HTR-8/SVneo (cell line): ENCODE measurements at regions not wholly inside any gene's neighbourhood (a gene's known extent, or its start where the extent isn't known, plus 50 kb on each side); places are given as distances from the start of the nearest gene placed in this dataset.
A peak's percentile ranks its signal among the peaks of the same experiment; 100 is the strongest.

ENCODE experiments used
- DNase-seq: peaks from one replicate; pipeline ENCODE4 v3.0.0; 2011; ENCODE audit warnings: low spot score, mixed read lengths; ENCODE audit not compliant: insufficient read length
- FAIRE-seq: peaks from 2 replicates; lab custom pipeline; 2011; peaks lifted over from hg19 to GRCh38; lab: Jason Lieb, UNC

DNA sequence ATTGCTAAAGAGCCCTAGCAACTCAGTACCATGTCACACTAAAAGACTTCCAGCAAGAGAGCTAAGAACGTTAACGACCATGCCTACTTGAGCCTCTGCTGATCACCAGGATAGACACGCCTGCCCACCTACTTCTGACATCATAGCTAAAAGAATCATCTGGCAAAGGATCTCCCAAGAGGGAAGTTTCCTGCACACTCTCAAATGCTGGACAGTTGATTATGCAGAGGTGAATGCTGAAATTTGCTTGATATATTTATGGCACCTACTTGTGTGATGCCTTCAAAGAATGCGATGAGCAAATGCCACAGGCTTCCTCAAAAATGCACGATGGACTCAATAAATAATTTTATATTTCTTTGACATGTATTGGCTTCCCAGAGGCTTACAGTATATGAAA lies 113.6 kb downstream of the GALC start:
- FAIRE-seq (no peak), DNase-seq (no peak)

DNA sequence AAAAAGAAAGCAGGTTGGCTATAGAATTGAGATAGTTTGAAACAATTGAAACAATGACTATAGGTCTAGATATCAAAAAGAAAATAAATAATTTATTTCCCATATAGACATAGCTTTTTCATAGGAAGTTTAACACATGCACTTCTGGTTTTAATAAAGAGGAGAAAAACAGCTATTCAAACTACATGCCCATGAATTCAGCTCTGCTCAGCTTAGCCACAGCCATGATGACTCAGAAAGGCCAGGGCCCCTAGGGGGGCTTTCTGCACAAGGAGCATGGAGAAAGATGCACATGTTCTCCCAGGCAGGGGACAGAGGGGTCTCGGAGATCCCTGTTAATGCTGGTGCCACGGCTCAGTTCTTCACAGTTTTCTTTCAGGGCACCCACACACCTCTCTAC lies 114.0 kb downstream of the GALC start:
- FAIRE-seq, result no peak
- DNase-seq, result no peak

DNA sequence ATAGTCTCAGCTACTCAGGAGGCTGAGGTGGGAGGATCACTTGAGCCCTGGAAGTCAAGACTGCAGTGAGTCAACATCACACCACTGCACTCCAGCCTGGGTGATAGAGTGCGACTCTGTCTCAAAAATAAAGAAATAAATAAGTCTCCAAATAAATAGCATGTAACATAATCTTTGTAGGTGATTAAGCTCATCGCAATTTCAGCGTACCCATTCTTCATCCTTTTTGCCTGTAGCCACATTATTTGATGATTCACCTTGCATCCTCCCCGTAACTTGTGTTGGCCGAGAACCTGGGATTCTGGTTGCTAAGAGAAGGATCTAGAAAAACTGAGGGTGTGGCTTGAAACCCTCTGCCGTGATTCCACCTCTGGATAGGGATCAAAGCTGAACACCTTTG lies 115.1 kb downstream of the GALC start:
- FAIRE-seq (no peak), DNase-seq (no peak)

DNA sequence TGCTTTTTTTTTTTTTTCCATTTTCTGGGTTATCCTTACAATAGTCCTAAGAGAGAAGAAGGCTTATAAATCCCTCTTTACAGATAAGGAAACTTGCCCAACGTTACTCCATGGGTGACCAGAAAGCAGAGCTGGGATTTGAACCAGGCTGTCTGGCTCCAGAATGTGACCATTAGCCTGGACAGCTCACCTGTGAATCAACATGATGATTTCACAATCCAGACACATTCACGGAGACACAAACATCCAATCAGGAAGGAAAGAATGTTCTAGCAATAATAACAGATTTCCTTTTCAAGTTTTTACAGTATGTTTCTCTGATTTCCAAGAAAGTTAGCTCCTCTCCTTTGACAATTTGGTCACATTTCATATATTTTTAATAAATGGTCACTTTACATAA lies 118.3 kb downstream of the GALC start:
- DNase-seq (no peak), FAIRE-seq (no peak)

DNA sequence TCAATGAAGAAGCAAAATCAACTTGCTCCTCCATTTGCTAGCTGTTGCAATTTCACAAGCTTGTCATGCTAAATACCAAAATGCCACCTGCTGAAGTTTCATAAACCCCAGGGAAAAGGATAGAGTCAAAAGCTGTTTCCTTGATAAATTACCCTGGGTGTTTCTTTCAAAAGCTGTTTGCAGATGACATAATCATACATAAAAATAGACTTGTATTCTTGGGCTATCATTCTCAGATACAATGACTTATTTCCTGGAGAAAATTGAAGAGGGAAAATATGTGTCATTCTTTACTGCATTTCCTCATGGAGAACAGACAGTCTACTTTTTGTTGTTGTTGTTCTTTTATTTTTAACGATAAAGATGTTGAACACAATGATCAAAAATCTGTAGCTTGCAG lies 119.2 kb downstream of the GALC start:
- FAIRE-seq (no peak), DNase-seq (no peak)

DNA sequence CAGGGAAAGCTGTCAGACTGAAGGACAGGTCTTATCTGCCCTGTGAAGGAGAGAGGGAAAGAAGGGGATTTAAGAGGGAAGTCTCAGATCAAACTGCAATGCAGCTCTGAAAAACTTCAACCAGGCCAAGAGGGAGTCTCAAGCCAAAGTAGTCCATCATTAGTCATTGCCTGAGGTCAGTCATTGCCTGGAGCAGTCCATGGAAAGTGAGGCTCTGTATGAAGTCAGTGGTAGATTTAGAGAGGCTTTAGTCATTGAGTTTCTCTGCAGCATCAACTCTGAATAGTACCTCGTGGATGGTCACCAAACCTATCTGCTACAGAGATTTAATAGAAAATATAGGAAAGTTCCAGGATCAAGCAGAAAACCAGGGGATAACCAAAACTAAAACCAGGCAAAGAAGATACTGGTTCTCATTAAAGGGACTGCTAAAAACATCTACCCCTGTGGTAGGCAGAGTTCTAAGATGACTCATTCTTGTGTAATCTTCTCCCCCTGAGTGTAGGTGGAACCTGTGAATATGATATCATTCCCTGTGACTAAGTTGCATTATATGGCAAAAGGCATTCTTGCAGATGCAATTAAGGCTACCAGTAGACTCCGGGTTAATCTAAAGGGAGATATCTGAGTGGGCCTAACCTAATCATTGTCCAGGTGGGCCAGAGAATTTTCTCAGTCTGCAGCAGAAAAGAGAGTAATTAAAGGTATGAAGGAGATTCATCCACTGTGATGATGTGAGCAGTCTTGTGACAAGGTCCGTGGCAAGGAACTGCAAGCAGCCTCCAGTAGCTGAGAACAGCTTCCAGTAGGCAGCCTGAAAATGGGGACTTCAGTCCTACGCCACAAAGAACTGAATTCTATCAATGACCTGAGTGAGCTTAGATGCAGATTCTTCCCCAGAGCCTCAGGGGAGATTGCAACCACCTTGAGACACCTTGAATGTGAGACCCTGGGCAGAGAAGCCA lies 123.1 kb downstream of the GALC start:
- no peak for FAIRE-seq

DNA sequence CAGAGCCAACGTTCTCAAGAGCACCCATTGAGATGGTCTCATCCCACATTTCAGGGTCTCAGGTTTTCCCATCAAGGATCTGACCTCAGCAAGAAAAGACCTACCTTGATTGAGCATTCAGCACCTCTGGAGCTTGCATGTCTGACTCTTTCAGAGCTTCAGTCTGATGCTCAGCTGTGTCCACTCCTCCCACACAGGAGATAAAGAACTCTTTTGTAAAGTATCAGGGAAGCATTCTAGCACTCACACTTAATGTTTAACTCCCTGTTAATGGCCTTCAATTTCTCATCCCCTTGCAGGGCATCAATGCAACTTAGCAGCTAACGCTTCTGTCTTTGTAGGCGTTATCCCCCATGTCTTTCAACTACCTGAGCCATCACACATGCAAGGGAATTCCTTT lies 124.1 kb downstream of the GALC start:
- DNase-seq (no peak), FAIRE-seq (no peak)

More for the DNA sequence above, 123.1 kb downstream of the GALC start:
- peak; percentile 15 for DNase-seq

DNA sequence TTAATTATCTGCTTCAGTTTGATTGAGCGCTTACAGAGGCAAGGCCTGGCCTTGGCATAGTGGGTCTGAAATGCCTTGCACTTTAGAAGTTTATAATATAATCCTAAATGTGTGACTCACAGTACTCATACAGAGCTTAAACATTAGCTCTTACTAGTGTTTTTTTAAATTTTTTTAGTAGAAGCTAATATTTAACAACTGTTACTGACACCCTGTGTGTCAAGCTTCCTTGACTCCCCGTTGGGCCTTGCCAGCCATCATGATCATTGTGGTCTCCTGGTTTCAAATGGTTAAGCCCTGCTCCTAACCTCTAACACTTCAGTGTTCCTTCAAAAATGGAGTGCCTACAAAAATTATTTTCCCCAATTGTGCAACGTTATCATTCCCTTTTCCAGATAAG lies 126.9 kb downstream of the GALC start:
- FAIRE-seq (no peak), DNase-seq (no peak)

DNA sequence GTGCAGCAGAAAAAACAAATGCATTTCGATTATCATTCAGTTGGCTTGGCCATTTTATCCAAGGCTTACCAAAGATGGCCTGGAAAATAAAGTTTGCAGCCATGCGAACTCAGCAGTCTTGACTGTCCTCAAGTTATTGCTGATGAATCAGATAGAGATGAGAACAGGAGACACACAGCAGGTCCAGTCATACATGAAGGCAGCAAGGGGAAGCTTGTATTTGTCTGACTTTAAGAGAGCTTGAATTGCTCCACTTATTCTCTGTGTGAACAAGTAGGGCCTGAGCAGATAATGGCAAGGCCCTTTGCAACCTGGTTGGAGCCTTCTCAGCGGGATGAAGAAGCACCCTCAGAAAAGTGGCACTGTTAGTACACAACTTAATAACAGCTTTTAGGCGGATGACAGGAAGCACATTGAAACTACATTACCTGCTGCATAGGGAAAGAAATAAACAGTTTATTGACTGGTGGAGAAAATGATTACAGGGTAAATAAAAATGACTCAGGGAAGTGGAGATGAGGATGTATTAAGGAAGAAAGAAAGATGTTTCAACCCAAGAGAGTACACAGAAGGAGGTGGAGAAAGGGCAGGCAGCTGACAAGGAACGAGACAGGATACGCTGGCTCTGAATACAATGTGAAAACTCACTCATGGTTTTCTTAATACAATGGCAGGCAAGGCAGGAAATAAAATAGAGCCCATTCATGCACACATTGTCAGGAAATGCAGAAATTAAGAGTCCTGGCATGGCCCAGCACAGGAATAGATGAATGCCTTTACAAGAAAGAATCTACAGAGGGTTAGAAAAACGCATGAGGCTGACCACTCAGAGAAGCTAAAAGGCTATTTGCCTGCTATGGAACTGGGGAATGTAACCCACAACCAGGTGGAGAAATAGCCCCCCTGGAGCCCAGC lies 128.4 kb downstream of the GALC start:
- FAIRE-seq (no peak), DNase-seq (no peak)

DNA sequence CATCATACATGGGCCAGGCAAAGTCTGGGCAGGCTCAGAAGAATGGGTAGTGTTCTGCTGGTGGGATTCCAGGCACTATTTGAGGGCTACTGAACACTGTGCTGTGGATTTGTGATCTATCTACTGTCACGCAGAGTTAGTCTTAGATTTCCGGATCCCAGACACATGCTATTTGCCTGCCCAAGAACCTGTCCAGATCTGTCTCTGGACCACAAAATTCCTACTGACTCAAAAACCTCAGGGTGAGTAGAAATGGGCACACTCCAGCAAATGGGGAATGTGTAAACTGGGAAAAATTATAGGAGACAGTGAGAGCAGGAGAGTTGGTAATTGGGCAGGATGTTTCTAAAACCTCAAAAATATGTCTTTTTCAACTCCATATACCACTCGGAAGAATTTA lies 129.9 kb downstream of the GALC start:
- FAIRE-seq (no peak), DNase-seq (no peak)

DNA sequence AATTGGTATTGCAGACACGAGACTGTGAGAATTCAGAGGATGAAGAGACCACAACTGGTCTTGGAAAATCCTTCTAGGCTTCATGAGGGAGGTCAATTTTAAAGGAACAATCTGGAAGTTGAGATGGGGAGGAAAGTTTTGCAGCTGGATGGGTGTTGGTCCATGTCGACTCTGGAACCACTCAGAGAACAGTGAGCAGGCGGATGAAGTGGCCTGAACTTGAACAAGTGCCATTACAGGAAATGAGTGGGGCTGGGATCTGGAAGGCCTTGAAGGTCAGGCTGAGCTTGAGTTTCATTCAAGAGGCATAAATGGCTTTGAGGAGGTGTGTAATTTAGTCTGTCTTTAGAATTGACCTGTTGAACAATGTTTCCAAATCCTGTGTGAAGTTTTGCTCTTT lies 140.9 kb downstream of the GALC start:
- FAIRE-seq, result no peak

DNA sequence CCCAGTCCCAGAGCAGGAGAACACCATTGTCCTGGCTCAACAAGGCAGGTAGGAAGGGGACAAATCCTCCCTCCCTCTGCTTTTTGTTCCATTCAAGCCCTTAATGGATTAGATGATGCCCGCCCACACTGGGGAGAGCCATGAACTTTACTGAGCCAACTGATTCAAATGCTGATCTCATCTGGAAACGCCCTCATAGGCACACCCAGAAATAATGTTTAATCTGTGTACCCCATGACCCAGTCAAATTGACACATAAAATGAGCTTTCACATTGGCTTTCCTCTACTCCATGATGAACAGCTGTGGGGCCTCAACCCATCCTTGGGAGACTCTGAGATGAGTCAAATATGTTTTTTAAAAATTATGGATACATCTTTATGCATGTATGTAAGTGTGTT lies 141.8 kb downstream of the GALC start:
- no peak for FAIRE-seq
- no peak for DNase-seq

More for the DNA sequence above, 140.9 kb downstream of the GALC start:
- no peak for DNase-seq

DNA sequence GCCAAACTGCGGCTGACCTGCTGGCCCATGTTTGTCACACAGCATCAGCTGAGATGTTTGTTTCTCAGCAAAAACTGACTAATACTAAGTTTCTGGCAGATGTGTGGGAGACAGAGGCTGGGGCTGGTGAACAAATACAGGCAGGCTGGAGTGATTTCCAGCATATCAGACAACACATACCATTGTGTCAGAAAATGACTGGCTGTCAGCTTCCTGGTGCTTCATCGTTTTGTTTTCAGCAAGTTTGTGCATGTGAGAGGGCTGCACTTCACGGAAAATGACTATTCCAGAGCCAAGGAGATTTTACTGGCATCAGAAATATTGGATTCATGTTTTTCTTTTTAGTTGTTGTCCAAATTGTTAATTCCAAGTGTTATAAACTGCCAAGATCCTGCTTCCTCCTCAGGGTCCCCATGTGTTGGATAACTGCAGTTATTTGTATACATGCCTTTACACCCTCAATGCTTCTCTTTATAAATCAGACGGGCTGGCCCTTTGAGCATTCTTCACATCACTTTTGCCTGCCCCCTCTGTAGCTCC lies 145.7 kb downstream of the GALC start:
- no peak for FAIRE-seq

DNA sequence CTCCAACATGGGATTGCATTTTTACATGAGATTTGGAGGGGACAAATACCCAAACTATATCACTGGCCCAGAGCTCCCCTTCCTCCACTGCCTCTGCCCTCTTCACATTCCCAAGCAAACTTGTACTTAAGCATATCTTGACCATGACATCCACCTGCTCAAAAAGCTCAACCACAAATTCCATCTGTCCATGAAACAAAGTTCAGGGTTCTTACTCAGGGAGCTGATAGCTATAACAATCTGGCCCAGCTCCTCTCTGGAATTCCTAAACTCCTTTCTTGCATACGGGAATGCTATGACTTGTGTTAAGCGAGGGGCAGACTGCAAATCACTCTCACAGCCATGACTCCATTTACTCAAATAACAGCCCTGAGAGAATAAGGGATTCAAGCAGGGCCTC lies 152.1 kb downstream of the GALC start:
- DNase-seq (no peak), FAIRE-seq (no peak)

More for the DNA sequence above, 145.7 kb downstream of the GALC start:
- DNase-seq, result no peak

DNA sequence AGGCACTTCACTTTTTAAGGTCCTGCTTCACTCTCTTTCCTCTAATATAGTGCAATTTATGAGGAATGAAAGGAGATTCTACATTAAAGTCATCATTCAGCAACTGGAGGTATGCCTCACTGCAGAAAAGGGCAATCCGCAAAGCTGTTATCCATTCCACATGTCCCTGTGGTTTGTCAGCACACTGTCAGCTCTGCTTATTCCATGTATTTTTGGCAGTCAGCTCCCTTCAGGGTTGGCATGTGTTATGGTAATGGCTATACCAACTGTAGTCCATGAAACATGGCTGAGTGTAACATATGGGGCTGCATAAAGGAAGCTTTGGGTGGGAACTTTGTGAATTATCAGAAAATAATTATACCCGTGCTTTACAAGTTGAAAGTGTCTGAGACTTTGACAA lies 154.1 kb downstream of the GALC start:
- DNase-seq, result no peak
- FAIRE-seq, result no peak

DNA sequence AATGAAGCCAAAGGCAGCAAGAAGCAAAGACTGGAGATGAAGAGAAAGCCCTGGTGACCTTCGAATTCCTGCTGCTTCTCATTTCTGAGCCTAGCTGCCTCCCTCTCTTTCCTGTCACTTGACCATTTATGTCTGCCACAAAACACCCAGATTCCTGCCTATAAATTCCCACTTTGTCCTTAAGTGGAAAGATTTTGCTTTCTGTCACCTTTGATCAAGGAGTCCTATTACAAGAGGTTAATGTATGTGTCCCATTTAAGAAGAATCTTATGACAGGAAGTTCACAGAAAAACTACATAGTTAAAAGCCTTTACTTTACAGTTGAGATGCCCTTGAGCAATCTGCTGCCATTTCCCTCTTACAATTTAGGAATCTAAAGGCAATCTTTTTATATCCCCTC lies 155.7 kb downstream of the GALC start:
- DNase-seq (no peak), FAIRE-seq (no peak)

DNA sequence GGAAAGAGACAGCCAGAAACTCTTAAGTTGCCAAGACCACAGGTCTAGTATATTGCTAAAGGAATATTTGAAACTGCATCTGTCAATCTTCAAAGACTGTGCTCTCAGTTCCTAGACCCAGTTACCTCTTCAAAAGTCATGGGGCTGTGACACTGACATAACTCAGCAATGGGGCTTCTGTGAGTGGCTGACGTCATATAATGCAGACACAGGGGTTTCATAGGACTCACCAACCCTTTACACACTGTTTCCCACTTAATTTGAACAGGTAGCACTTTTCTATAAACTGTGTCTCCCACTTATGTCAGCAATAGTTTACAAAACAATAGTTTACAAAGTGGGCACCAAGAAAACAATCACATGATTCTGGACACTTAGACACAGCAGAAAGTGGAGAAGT lies 158.4 kb downstream of the GALC start:
- DNase-seq (no peak), FAIRE-seq (no peak)

DNA sequence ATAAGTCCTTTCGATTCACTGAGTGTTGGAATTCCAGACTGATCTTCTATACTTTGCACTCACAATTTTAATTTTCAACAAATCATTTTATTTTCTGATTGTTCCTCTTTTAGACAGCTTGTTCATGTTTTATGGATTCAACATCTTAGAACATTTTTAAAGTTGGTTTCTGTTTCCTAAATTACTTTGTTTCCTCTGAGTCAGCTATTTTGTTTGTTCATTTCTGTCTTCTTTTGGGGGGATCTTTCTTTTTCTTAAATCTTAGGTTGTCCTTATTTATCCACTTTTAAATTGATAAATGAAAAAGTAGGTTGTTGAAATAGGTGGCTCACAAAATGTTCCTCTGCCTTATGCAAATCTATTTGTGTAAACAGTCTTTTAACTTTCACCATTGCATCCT lies 160.0 kb downstream of the GALC start:
- FAIRE-seq (no peak), DNase-seq (no peak)

DNA sequence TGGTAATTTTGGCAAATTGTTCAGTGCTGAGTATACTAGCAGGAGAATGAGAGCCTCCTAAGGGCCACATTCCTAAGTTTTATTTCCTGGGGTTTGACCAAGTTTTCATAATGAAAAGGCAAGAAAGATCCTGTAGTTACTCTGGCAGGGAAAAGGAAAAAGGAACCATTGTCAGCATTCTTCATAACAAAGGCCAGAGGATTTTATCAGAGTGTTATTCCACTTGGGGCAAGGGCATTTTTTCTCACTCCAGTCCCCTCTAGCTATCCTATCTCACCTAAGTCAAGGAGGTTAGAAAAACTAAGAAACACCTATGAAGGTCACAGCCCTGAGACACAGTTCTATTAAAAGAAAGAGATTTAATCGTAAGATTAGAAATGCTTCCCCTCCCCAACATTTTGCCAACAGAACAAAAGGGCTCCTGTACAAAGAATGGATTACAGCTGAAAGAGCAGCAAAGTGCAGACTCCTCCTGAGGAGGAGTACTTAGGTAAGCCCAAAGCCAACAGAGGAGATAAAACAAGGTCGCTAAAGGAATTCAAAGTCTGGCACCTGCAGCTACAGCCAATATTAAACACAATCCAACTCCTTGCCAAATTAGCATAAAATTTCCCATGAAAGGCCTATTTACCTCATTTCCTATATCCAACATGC lies 162.4 kb downstream of the GALC start:
- FAIRE-seq, result no peak
- no peak for DNase-seq

DNA sequence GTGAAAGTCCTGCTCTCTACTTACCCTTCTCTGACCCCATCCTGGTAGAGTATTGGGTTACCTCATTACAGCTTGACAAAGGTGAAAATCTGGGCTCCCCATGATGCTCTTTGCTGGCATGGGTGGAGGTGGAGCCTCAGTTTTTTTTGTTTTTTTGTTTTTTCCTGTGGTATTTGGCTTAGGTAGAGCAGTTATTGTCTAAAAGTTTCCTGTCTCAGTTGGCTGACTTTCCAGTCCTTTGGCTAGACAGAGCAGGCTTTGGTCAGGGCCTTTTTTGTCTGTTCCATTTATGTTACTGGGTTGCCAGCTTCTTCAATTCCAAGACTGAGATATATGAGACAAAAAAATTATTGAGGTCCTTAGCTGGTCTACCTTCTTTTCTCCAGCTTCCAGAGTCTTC lies 163.4 kb downstream of the GALC start:
- DNase-seq (no peak), FAIRE-seq (no peak)
